Kidney glomerular epithelial cell (primary cell): ENCODE measurements at regions not wholly inside any gene's neighbourhood (a gene's known extent, or its start where the extent isn't known, plus 50 kb on each side); places are given as distances from the start of the nearest gene placed in this dataset.

ENCODE experiments used
- DNase-seq: peaks from one replicate; lab custom pipeline; 2025; lab: John Stamatoyannopoulos, UW

- no peak for DNase-seq
Measured at GRCh38 chr17:79521225-79521624, 89.6 kb downstream of the RBFOX3 start.

- DNase-seq: no peak
Measured at GRCh38 chr17:79520167-79521165, 90.4 kb downstream of the RBFOX3 start.

GRCh38 chr17:79519601-79520000, 91.2 kb downstream of the RBFOX3 start:
- DNase-seq: no peak

- DNase-seq: no peak
Measured at GRCh38 chr17:79518585-79519523, 92.0 kb downstream of the RBFOX3 start.

GRCh38 chr17:79517827-79518584, 92.8 kb downstream of the RBFOX3 start:
- DNase-seq: no peak

GRCh38 chr17:79515646-79516571, 94.9 kb downstream of the RBFOX3 start:
- no peak for DNase-seq

- no peak for DNase-seq
Measured at GRCh38 chr17:79515110-79515509, 95.7 kb downstream of the RBFOX3 start.

GRCh38 chr17:79513820-79514535, 96.9 kb downstream of the RBFOX3 start:
- DNase-seq: no peak

GRCh38 chr17:79513206-79513605, 97.6 kb downstream of the RBFOX3 start:
- DNase-seq: no peak

GRCh38 chr17:79511471-79511870, 99.4 kb downstream of the RBFOX3 start:
- no peak for DNase-seq

- DNase-seq: no peak
Measured at GRCh38 chr17:79510071-79510470, 100.8 kb downstream of the RBFOX3 start.

- no peak for DNase-seq
Measured at GRCh38 chr17:79509490-79509889, 101.4 kb downstream of the RBFOX3 start.

- DNase-seq: no peak
Measured at GRCh38 chr17:79509008-79509407, 101.8 kb downstream of the RBFOX3 start.

GRCh38 chr17:79508291-79508716, 102.5 kb downstream of the RBFOX3 start:
- DNase-seq: no peak

GRCh38 chr17:79506955-79507354, 103.9 kb downstream of the RBFOX3 start:
- DNase-seq: no peak

GRCh38 chr17:79506150-79506870, 104.5 kb downstream of the RBFOX3 start:
- no peak for DNase-seq

- no peak for DNase-seq
Measured at GRCh38 chr17:79505199-79505598, 105.7 kb downstream of the RBFOX3 start.

GRCh38 chr17:79504181-79504605, 106.7 kb downstream of the RBFOX3 start:
- DNase-seq: no peak

- DNase-seq: no peak
Measured at GRCh38 chr17:79503126-79503839, 107.6 kb downstream of the RBFOX3 start.
